ENCODE measurements at regions not wholly inside any gene's neighbourhood (a gene's known extent, or its start where the extent isn't known, plus 50 kb on each side); places are given as distances from the start of the nearest gene placed in this dataset.

DNA sequence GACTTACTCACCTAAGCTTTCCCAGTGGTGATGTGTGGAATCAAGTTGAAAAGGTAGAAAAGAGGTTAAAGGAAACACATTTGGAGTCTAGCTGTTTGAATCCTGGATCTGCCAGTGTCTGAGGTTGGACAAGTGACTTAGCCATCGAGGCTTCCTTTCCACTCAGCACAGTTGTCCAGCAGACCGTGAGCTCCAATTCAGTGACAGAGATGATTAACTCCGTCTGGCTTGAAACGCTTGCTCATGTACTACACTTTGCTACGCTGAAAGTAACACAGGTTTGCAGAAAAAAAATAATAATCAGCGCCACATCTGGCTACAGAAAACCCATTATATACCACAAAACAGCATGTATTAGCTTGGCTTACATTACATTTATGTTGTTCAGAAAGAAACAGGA is 364.9 kb upstream of the MCTP2 start:
- no peak overlapping the region for H3K4me3 ChIP-seq (ENCODE audit: low read depth, low read length)
- TF ChIP-seq CTCF (IDR thresholded peaks at IDR 0.05; ENCODE audit: insufficient read depth, low read length), result no peak
- no peak for DNase-seq (ENCODE audit: low read depth)

DNA sequence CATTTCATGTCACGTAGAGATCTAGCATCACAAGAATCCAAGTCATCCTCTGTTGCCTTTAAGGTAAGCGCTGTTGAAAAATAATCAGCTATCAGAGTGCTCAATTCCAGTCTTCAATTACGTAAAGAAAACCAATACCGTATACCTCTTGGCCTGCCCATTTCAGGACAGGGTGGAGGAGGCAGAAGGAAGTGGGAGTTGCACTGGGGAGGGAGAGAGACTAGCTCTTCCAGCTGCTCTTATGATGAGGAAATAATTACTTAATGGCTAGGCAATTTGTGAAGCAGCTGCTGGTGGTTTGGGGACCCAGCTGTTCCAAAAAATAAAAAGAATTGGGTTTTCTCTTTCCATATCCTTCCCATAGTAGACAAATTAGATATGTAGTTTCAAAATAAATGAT is 365.8 kb upstream of the MCTP2 start:
- no peak overlapping the region for H3K4me3 ChIP-seq (ENCODE audit: low read depth, low read length)
- DNase-seq (ENCODE audit: low read depth), result no peak
- TF ChIP-seq CTCF (IDR thresholded peaks at IDR 0.05; ENCODE audit: insufficient read depth, low read length), result no peak

DNA sequence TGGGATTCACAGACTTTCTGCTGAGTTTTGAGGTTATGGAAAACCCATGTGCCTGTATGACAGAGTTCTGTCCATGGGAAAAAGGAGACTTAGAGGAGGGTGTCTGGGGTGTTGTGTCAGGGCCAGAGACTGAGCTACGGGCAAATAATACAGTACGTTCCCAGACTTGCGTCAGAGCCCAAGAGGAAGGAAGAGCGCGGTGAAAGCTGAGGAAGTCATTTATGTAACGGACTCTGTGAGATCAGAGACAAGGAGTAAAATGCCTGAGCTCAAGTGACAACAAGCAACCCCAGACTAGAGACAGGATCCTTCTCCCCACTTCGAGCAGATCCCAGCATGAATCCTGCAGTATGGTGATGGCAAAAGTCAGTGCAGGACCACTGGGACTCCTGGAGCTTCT is 368.6 kb upstream of the MCTP2 start:
- H3K4me3 ChIP-seq (ENCODE audit: low read depth, low read length), result no peak overlapping the region
- no peak for TF ChIP-seq CTCF (IDR thresholded peaks at IDR 0.05; ENCODE audit: insufficient read depth, low read length)
- DNase-seq (ENCODE audit: low read depth), result no peak

- TF ChIP-seq CTCF (IDR thresholded peaks at IDR 0.05; ENCODE audit: insufficient read depth, low read length), result no peak
- H3K4me3 ChIP-seq (ENCODE audit: low read depth, low read length), result no peak overlapping the region
- DNase-seq (ENCODE audit: low read depth), result no peak
Measured at GRCh38 chr15:93861956-93862741, 369.2 kb upstream of the MCTP2 start.

GRCh38 chr15:93861413-93861812 is 369.9 kb upstream of the MCTP2 start:
- H3K4me3 ChIP-seq (ENCODE audit: low read depth, low read length), result no peak overlapping the region
- no peak for TF ChIP-seq CTCF (IDR thresholded peaks at IDR 0.05; ENCODE audit: insufficient read depth, low read length)
- DNase-seq (ENCODE audit: low read depth), result no peak

DNA sequence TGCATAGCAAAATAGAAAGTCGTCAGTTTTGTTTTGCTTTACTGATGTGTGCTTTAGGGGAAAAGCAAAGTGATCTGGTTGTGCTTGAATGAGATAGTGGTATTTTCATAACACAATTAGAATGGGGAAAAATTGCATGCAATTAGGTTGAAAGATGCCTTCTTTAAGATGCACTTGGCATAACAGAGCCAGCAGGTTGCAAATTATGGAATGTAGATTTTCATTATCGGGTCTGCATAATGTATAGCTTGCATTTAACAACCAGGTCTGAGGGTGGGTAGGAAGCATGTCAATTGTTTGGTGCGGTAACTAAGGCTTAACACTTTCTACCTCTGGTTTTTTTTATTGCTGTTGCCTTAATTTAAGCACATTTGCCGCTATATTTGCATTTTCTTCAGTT is 370.7 kb upstream of the MCTP2 start:
- no peak for TF ChIP-seq CTCF (IDR thresholded peaks at IDR 0.05; ENCODE audit: insufficient read depth, low read length)
- H3K4me3 ChIP-seq (ENCODE audit: low read depth, low read length), result no peak overlapping the region
- DNase-seq (ENCODE audit: low read depth), result no peak

- H3K4me3 ChIP-seq (ENCODE audit: low read depth, low read length), result no peak overlapping the region
- DNase-seq (ENCODE audit: low read depth), result no peak
- TF ChIP-seq CTCF (IDR thresholded peaks at IDR 0.05; ENCODE audit: insufficient read depth, low read length), result no peak
Measured at GRCh38 chr15:93859176-93859575, 372.2 kb upstream of the MCTP2 start.
